GM12878 (cell line): ENCODE measurements at regions not wholly inside any gene's neighbourhood (a gene's known extent, or its start where the extent isn't known, plus 50 kb on each side); places are given as distances from the start of the nearest gene placed in this dataset.

Source experiments
- ATAC-seq: fragments of 200-7000 bp; cut with Tn5 transposase; 3 replicates; pipeline ENCODE4 v1.9.1; 2020; ENCODE audit warnings: mild to moderate bottlenecking, moderate library complexity
- BruUV-seq: library from RNA; stranded (reverse); fragments of 400-500 nt; replicated peaks from 2 replicates; lab custom pipeline; 2021; lab: Mats Ljungman, UMichigan
- CTCF ChIA-PET: fragments of 300-600 bp; sonication (Branson Sonifier 250); formaldehyde crosslinking; extraction: SDS; loops from one replicate; lab custom pipeline; 2021; ENCODE audit warnings: inconsistent platforms; lab: Yijun Ruan, JAX
- POLR2A ChIA-PET: fragments of 350-600 bp; formaldehyde crosslinking; extraction: SDS; loops from one replicate; lab custom pipeline; 2021; ENCODE audit warnings: inconsistent platforms; lab: Charles Lee
- RAD21 ChIA-PET: fragments of 300-600 bp; sonication (Branson Sonifier 250); formaldehyde crosslinking; loops from one replicate; lab custom pipeline; 2023; ENCODE audit warnings: antibody characterized with exemption; ENCODE audit not compliant: unreplicated experiment; lab: Charles Lee
- SMC1A ChIA-PET: fragments of 300-600 bp; sonication (Branson Sonifier 250); formaldehyde crosslinking; loops from one replicate; lab custom pipeline; 2023; ENCODE audit not compliant: unreplicated experiment, uncharacterized antibody; lab: Charles Lee
- DNase-seq: peaks from one replicate; pipeline ENCODE4 v3.0.0-alpha.2; 2011; ENCODE audit warnings: low read depth, low spot score
- FAIRE-seq: peaks from 3 replicates; lab custom pipeline; 2011; peaks lifted over from hg19 to GRCh38; lab: Jason Lieb, UNC
- H2AFZ ChIP-seq: 2 replicates; pipeline ENCODE4 v1.6.0; 2011; ENCODE audit warnings: low read depth, low read length, control low read depth; ENCODE audit not compliant: control insufficient read depth
- H3K27ac ChIP-seq: 2 replicates; pipeline ENCODE4 v1.5.1; 2011; ENCODE audit warnings: control low read depth; ENCODE audit not compliant: control insufficient read depth, insufficient read depth
- H3K27me3 ChIP-seq, 2 experiments: replicated peaks in 1 of 2; 2 replicates each; pipeline versions ENCODE4 v1.6.0 to v1.6.1; 2011; ENCODE audit warnings: low read length in 1 of 2; ENCODE audit not compliant: control insufficient read depth in 2 of 2, insufficient read depth in 2 of 2
- H3K36me3 ChIP-seq, 2 experiments: 2 replicates each; pipeline ENCODE4 v1.5.1; 2011; ENCODE audit warnings: low read length in 1 of 2; ENCODE audit not compliant: control insufficient read depth in 2 of 2, insufficient read depth in 2 of 2
- H3K4me1 ChIP-seq: 2 replicates; pipeline ENCODE4 v1.6.1; 2011; ENCODE audit warnings: mild to moderate bottlenecking, low read length, moderate library complexity, mixed read lengths; ENCODE audit not compliant: control insufficient read depth, insufficient read depth
- H3K4me2 ChIP-seq: 2 replicates; pipeline ENCODE4 v1.6.0; 2011; ENCODE audit warnings: control low read depth; ENCODE audit not compliant: control insufficient read depth, insufficient read depth
- H3K4me3 ChIP-seq: fragments of 200-600 bp; sonication (generic); 2 replicates; pipeline ENCODE4 v1.5.1; 2016
- H3K79me2 ChIP-seq: 2 replicates; pipeline ENCODE4 v1.6.0; 2011; ENCODE audit warnings: low read length; ENCODE audit not compliant: control insufficient read depth, insufficient read depth
- H3K9ac ChIP-seq: 2 replicates; pipeline ENCODE4 v1.8.0; 2011; ENCODE audit warnings: low read length, control low read depth, mixed read lengths; ENCODE audit not compliant: control insufficient read depth, insufficient read depth
- H3K9me3 ChIP-seq: replicated peaks from 3 replicates; pipeline ENCODE4 v1.5.1; 2011; ENCODE audit warnings: mild to moderate bottlenecking, low read length; ENCODE audit not compliant: control insufficient read depth, insufficient read depth
- H4K20me1 ChIP-seq: 2 replicates; pipeline ENCODE4 v1.6.0; 2011; ENCODE audit not compliant: control insufficient read depth, insufficient read depth
- CEBPB ChIP-seq, 2 experiments: fragments of 150-350 bp in 1 of 2; IDR thresholded peaks; 2 replicates each; pipeline ENCODE4 v1.6.1; 2012 to 2014; ENCODE audit warnings: low read depth in 2 of 2, low read length in 2 of 2, borderline replicate concordance in 1 of 2, inconsistent platforms in 1 of 2
- ESRRA ChIP-seq: IDR thresholded peaks from 2 replicates; pipeline ENCODE4 v1.6.1; 2012; ENCODE audit warnings: mild to moderate bottlenecking, low read length, improper control_type of control experiment
- KAT2A ChIP-seq: conservative IDR thresholded peaks from 2 replicates; pipeline ENCODE4 v1.6.1; 2011; ENCODE audit warnings: low read depth, low read length; ENCODE audit not compliant: control insufficient read depth
- KDM1A ChIP-seq: fragments of 200-600 bp; sonication (generic); IDR thresholded peaks from 2 replicates; pipeline ENCODE4 v1.6.1; 2016; ENCODE audit warnings: borderline replicate concordance
- MEF2A ChIP-seq: IDR thresholded peaks from 2 replicates; pipeline ENCODE4 v1.6.1; 2011; ENCODE audit warnings: low read depth, mild to moderate bottlenecking, low read length, moderate library complexity; ENCODE audit not compliant: insufficient read depth
- MTA3 ChIP-seq: IDR thresholded peaks from 2 replicates; pipeline ENCODE4 v1.6.1; 2012; ENCODE audit warnings: low read length, inconsistent platforms, borderline replicate concordance
- PAX8 ChIP-seq: fragments of 450-650 bp; IDR thresholded peaks from 2 replicates; pipeline ENCODE4 v1.6.1; 2017; ENCODE audit warnings: mild to moderate bottlenecking, moderate library complexity
- SMC3 ChIP-seq: IDR thresholded peaks from 2 replicates; pipeline ENCODE4 v1.6.1; 2011; ENCODE audit warnings: low read length, improper control_type of control experiment, borderline replicate concordance
- TAF1 ChIP-seq: IDR thresholded peaks from 2 replicates; pipeline ENCODE4 v1.6.1; 2011; ENCODE audit warnings: mild to moderate bottlenecking, low read depth, low read length, borderline replicate concordance
- TCF12 ChIP-seq: IDR thresholded peaks from 2 replicates; pipeline ENCODE4 v1.6.1; 2011; ENCODE audit warnings: low read depth, mild to moderate bottlenecking, low read length
- YBX1 ChIP-seq: fragments of 450-650 bp; IDR thresholded peaks from 2 replicates; pipeline ENCODE4 v1.6.1; 2016; ENCODE audit warnings: antibody characterized with exemption
- ZBTB11 ChIP-seq: fragments of 450-650 bp; formaldehyde crosslinking; IDR thresholded peaks from 2 replicates; pipeline ENCODE4 v1.5.0; 2022; ENCODE audit warnings: mild to moderate bottlenecking, missing genetic modification characterization
- ZNF217 ChIP-seq: fragments of 450-650 bp; IDR thresholded peaks from 2 replicates; pipeline ENCODE4 v1.6.1; 2017; ENCODE audit warnings: antibody characterized with exemption, mild to moderate bottlenecking
- ZNF274 ChIP-seq: IDR thresholded peaks from one replicate; pipeline ENCODE4 v1.8.0; 2011; ENCODE audit not compliant: insufficient read length, insufficient read depth
- WGBS: methylation state at CpG from one replicate; pipeline ENCODE4 v1.1.6; 2016; ENCODE audit warnings: low lambda C conversion rate; ENCODE audit not compliant: insufficient replicate concordance, insufficient coverage; ENCODE audit errors: missing lambda C conversion rate; 5-methylcytosine and 5-hydroxymethylcytosine counted together
- in situ Hi-C: fragments of 300-500 bp; cut with MboI; formaldehyde crosslinking; loops from 9 replicates; pipeline ENCODE4 v1.14.3; 2018; ENCODE audit warnings: mixed read lengths
- intact Hi-C: fragments of 100-400 bp; cut with micrococcal nuclease; formaldehyde crosslinking; loops from one replicate; pipeline ENCODE4 v1.14.2; 2022; ENCODE audit not compliant: unreplicated experiment
- TF ChIP-seq, protein P1 (sequence below): IDR thresholded peaks from 2 replicates; pipeline ENCODE4 v1.6.1; 2012; ENCODE audit warnings: low read depth, low read length, improper control_type of control experiment

DNA sequence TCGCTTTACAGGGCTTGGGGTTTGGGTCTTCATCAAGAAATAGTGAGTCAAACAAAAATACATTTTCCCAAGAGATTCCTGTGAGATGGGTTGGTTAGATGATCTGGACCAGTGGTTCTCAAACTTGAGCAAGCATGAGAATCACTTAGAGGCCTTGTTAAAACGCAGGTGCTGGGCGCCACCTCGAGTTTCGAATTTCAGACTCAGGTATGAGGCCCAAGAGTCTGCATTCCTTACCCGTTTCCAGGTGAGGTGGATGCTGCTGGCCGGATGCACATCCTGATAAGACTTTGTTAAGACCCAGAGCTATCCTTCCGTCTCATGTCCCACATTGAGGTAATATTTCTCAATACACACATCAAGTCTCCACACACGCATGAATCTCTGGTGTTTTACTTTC, 707.8 kb upstream of the SALL3 start:
- Histone ChIP-seq H3K27me3 (no peaks in the 10 kb centered on the region), H3K4me3 (no peak overlapping the region), H3K4me1 (no peaks in the 10 kb centered on the region), H2AFZ (no peak overlapping the region), H3K9ac (no peak overlapping the region), H4K20me1 (no peaks in the 10 kb centered on the region), H3K9me3 (no peaks in the 10 kb centered on the region), H3K36me3 (no peaks in the 10 kb centered on the region), H3K79me2 (no peaks in the 10 kb centered on the region), H3K4me2 (no peak overlapping the region), H3K27ac (no peak overlapping the region)
- FAIRE-seq (no peak), ATAC-seq (no peak), DNase-seq (no peak)
- ChIA-PET RAD21 (no interaction called here), SMC1A (no interaction called here), CTCF (no interaction called here), POLR2A (no interaction called here)
- in situ Hi-C loops (no loop called here), intact Hi-C loops (no loop called here)
- no TSS peak for BruUV-seq
- WGBS = 19% methylated on average over 9 of the region's 9 CpGs
- TF ChIP-seq MTA3 (no peak), SMC3 (no peak), TAF1 (no peak), ZBTB11 (CRISPR knock-in tag) (no peak), CEBPB (IDR thresholded peaks at IDR 0.05; ENCODE audit: borderline replicate concordance in 1 of 2, low read depth in 2 of 2, low read length in 2 of 2) (no peak), ESRRA (no peak), ZNF274 (no peak), KAT2A (no peak), PAX8 (no peak), MEF2A (no peak), YBX1 (no peak), ZNF217 (no peak), TCF12 (no peak), KDM1A (no peak)
- TF ChIP-seq, protein P1, sequence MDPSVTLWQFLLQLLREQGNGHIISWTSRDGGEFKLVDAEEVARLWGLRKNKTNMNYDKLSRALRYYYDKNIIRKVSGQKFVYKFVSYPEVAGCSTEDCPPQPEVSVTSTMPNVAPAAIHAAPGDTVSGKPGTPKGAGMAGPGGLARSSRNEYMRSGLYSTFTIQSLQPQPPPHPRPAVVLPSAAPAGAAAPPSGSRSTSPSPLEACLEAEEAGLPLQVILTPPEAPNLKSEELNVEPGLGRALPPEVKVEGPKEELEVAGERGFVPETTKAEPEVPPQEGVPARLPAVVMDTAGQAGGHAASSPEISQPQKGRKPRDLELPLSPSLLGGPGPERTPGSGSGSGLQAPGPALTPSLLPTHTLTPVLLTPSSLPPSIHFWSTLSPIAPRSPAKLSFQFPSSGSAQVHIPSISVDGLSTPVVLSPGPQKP = no peak
